NCI-H1694 (cell line): ENCODE measurements at regions not wholly inside any gene's neighbourhood (a gene's known extent, or its start where the extent isn't known, plus 50 kb on each side); places are given as distances from the start of the nearest gene placed in this dataset.

Experiments
- DNase-seq: peaks from one replicate; lab custom pipeline; 2025; lab: John Stamatoyannopoulos, UW

GRCh38 chr6:77074037-77074713 lies 389.1 kb downstream of the HTR1B start:
- DNase-seq, result no peak

- no peak for DNase-seq
Observed at GRCh38 chr6:77073410-77073760, 389.9 kb downstream of the HTR1B start.

GRCh38 chr6:77072694-77073409 lies 390.4 kb downstream of the HTR1B start:
- no peak for DNase-seq

- DNase-seq, result no peak
Observed at GRCh38 chr6:77063494-77063893, 399.8 kb downstream of the HTR1B start.

- DNase-seq, result no peak
Observed at GRCh38 chr6:77055711-77056110, 407.6 kb downstream of the HTR1B start.

GRCh38 chr6:77040568-77041195 lies 422.6 kb downstream of the HTR1B start:
- DNase-seq, result no peak

GRCh38 chr6:77038807-77039206 lies 424.5 kb downstream of the HTR1B start:
- no peak for DNase-seq

GRCh38 chr6:77037439-77037838 lies 425.9 kb downstream of the HTR1B start:
- no peak for DNase-seq

GRCh38 chr6:77036400-77036799 lies 426.9 kb downstream of the HTR1B start:
- no peak for DNase-seq

GRCh38 chr6:77034161-77034560 lies 429.1 kb downstream of the HTR1B start:
- no peak for DNase-seq

- DNase-seq, result no peak
Observed at GRCh38 chr6:77030929-77031674, 432.2 kb downstream of the HTR1B start.

GRCh38 chr6:77026341-77026740 lies 436.9 kb downstream of the HTR1B start:
- no peak for DNase-seq

- no peak for DNase-seq
Observed at GRCh38 chr6:77025736-77026223, 437.5 kb downstream of the HTR1B start.

GRCh38 chr6:77021778-77022177 lies 441.5 kb downstream of the HTR1B start:
- no peak for DNase-seq

GRCh38 chr6:77021232-77021631 lies 442.1 kb downstream of the HTR1B start:
- DNase-seq, result no peak

GRCh38 chr6:77019081-77019480 lies 444.2 kb downstream of the HTR1B start:
- no peak for DNase-seq

- DNase-seq, result no peak
Observed at GRCh38 chr6:77017537-77017936, 445.8 kb downstream of the HTR1B start.

- DNase-seq, result no peak
Observed at GRCh38 chr6:77015350-77015749, 447.9 kb downstream of the HTR1B start.

GRCh38 chr6:77011929-77012545 lies 451.3 kb downstream of the HTR1B start:
- DNase-seq, result no peak

- DNase-seq, result no peak
Observed at GRCh38 chr6:77010931-77011542, 452.3 kb downstream of the HTR1B start.

- DNase-seq, result no peak
Observed at GRCh38 chr6:76992553-76992952, 470.7 kb downstream of the HTR1B start.

GRCh38 chr6:76984572-76984971 lies 478.7 kb downstream of the HTR1B start:
- DNase-seq, result no peak
